H1 (cell line): ENCODE measurements at regions not wholly inside any gene's neighbourhood (a gene's known extent, or its start where the extent isn't known, plus 50 kb on each side); places are given as distances from the start of the nearest gene placed in this dataset.
A peak's percentile ranks its signal among the peaks of the same experiment; 100 is the strongest.

Experiments used
- CTCF ChIA-PET: fragments of 300-600 bp; sonication (Branson Sonifier 250); formaldehyde crosslinking; loops from one replicate; lab custom pipeline; 2021; ENCODE audit not compliant: partially characterized antibody; lab: Charles Lee
- POLR2A ChIA-PET: fragments of 300-600 bp; sonication (Branson Sonifier 250); formaldehyde crosslinking; loops from one replicate; lab custom pipeline; 2021; ENCODE audit warnings: inconsistent platforms; ENCODE audit not compliant: partially characterized antibody; lab: Charles Lee
- DNase-seq, 2 experiments: peaks; one replicate each; pipeline versions ENCODE4 v3.0.0 to v3.0.0-alpha.2; 2010 to 2022; ENCODE audit warnings: low spot score in 2 of 2, low read depth in 1 of 2, mixed read lengths in 1 of 2
- FAIRE-seq: peaks from 2 replicates; lab custom pipeline; 2011; peaks lifted over from hg19 to GRCh38; lab: Jason Lieb, UNC
- H2AFZ ChIP-seq: 2 replicates; pipeline ENCODE4 v1.8.1; 2012; ENCODE audit warnings: low read length, inconsistent platforms
- H2AK5ac ChIP-seq: 2 replicates; pipeline ENCODE4 v1.6.1; 2013; ENCODE audit warnings: low read depth, low read length
- H2BK120ac ChIP-seq: replicated peaks from 2 replicates; pipeline ENCODE3; 2013; ENCODE audit warnings: low read depth, low read length, inconsistent platforms
- H2BK12ac ChIP-seq: 2 replicates; pipeline ENCODE4 v1.6.1; 2013; ENCODE audit warnings: low read depth, low read length
- H2BK15ac ChIP-seq: 2 replicates; pipeline ENCODE4 v1.6.1; 2013; ENCODE audit warnings: low read length
- H2BK20ac ChIP-seq: 2 replicates; pipeline ENCODE4 v1.6.1; 2013; ENCODE audit warnings: low read length
- H2BK5ac ChIP-seq: 2 replicates; pipeline ENCODE4 v1.6.1; 2013; ENCODE audit warnings: low read depth, low read length
- H3K14ac ChIP-seq: 2 replicates; pipeline ENCODE4 v1.6.1; 2013; ENCODE audit warnings: inconsistent platforms; ENCODE audit not compliant: insufficient read length
- H3K18ac ChIP-seq: 2 replicates; pipeline ENCODE4 v1.6.1; 2013; ENCODE audit warnings: low read length; ENCODE audit errors: extremely low read depth
- H3K23ac ChIP-seq: 2 replicates; pipeline ENCODE4 v1.6.1; 2013; ENCODE audit warnings: inconsistent platforms; ENCODE audit not compliant: insufficient read length
- H3K23me2 ChIP-seq: 2 replicates; pipeline ENCODE4 v1.6.1; 2013; ENCODE audit warnings: low read depth, low read length
- H3K27ac ChIP-seq: 2 replicates; pipeline ENCODE4 v1.6.1; 2011; ENCODE audit warnings: low read depth, low read length, inconsistent platforms
- H3K27me3 ChIP-seq, 4 experiments: replicated peaks in 1 of 4; 1 replicate in 1 of 4; 2 replicates in 3 of 4; pipeline versions ENCODE4 v1.6.1 to v1.8.1; 2011 to 2013; ENCODE audit warnings: low read length in 3 of 4, mild to moderate bottlenecking in 3 of 4, inconsistent platforms in 2 of 4, mixed read lengths in 2 of 4, moderate library complexity in 1 of 4; ENCODE audit not compliant: control insufficient read depth in 3 of 4, insufficient read depth in 3 of 4; ENCODE audit errors: extremely low read depth in 1 of 4
- H3K36me3 ChIP-seq, 4 experiments: 2 replicates each; pipeline versions ENCODE4 v1.6.1 to v1.8.1; 2011 to 2013; ENCODE audit warnings: mild to moderate bottlenecking in 4 of 4, low read length in 3 of 4, moderate library complexity in 2 of 4, control low read depth in 1 of 4, inconsistent platforms in 1 of 4; ENCODE audit not compliant: insufficient read depth in 4 of 4, control insufficient read depth in 2 of 4
- H3K4ac ChIP-seq: replicated peaks from 2 replicates; pipeline ENCODE3; 2013; ENCODE audit warnings: low read length, low read depth, mixed read lengths, inconsistent platforms; ENCODE audit not compliant: insufficient read length
- H3K4me1 ChIP-seq, 4 experiments: replicated peaks in 1 of 4; 1 replicate in 1 of 4; 2 replicates in 3 of 4; pipeline versions ENCODE4 v1.6.1 to v1.8.1; 2011 to 2013; ENCODE audit warnings: low read length in 3 of 4, inconsistent platforms in 2 of 4, mixed read lengths in 1 of 4; ENCODE audit not compliant: insufficient read depth in 4 of 4, control insufficient read depth in 3 of 4
- H3K4me2 ChIP-seq, 2 experiments: 2 replicates each; pipeline versions ENCODE4 v1.6.1 to v1.8.1; 2011 to 2013; ENCODE audit warnings: low read depth in 2 of 2, low read length in 2 of 2, control low read depth in 1 of 2, inconsistent platforms in 1 of 2, mild to moderate bottlenecking in 1 of 2; ENCODE audit not compliant: insufficient read depth in 1 of 2
- H3K4me3 ChIP-seq, 4 experiments: fragments of 200-600, 300-600 bp in 1 of 4; sonication (generic), shearing (Covaris generic), sonication (Bioruptor Twin) in 1 of 4; 2 replicates each; pipeline versions ENCODE4 v1.5.1 to v1.8.1; 2011 to 2016; ENCODE audit warnings: low read length in 4 of 4, low read depth in 3 of 4, control low read depth in 2 of 4, inconsistent platforms in 2 of 4, mild to moderate bottlenecking in 2 of 4, mixed read lengths in 1 of 4, moderate library complexity in 1 of 4; ENCODE audit not compliant: insufficient read depth in 2 of 4; ENCODE audit errors: extremely low read depth in 1 of 4
- H3K56ac ChIP-seq: replicated peaks from 2 replicates; pipeline ENCODE3; 2013; ENCODE audit warnings: low read depth, mild to moderate bottlenecking, mixed read lengths, low read length, inconsistent platforms; ENCODE audit not compliant: insufficient read length
- H3K79me1 ChIP-seq: 2 replicates; pipeline ENCODE4 v1.6.1; 2013; ENCODE audit warnings: low read depth, low read length, control low read depth
- H3K79me2 ChIP-seq, 2 experiments: 2 replicates each; pipeline versions ENCODE4 v1.6.1 to v1.8.1; 2012 to 2013; ENCODE audit warnings: low read length in 2 of 2, mild to moderate bottlenecking in 2 of 2, inconsistent platforms in 1 of 2; ENCODE audit not compliant: insufficient read depth in 2 of 2, control insufficient read depth in 1 of 2
- H3K9ac ChIP-seq, 4 experiments: replicated peaks in 1 of 4; 1 replicate in 1 of 4; 2 replicates in 3 of 4; pipeline versions ENCODE4 v1.6.1 to v1.8.1; 2011 to 2013; ENCODE audit warnings: low read depth in 3 of 4, low read length in 3 of 4, control low read depth in 2 of 4, mild to moderate bottlenecking in 2 of 4, moderate library complexity in 2 of 4, inconsistent platforms in 1 of 4; ENCODE audit errors: extremely low read depth in 1 of 4
- H3K9me3 ChIP-seq, 2 experiments: 2 replicates each; pipeline versions ENCODE4 v1.6.1 to v1.8.1; 2012 to 2013; ENCODE audit warnings: mild to moderate bottlenecking in 2 of 2, moderate library complexity in 2 of 2, control low read depth in 1 of 2, inconsistent platforms in 1 of 2, low read depth in 1 of 2, low read length in 1 of 2, mixed read lengths in 1 of 2; ENCODE audit not compliant: insufficient read depth in 2 of 2
- H4K20me1 ChIP-seq, 2 experiments: replicated peaks in 1 of 2; 2 replicates each; pipeline versions ENCODE3 to v1.8.1; 2011 to 2013; ENCODE audit warnings: inconsistent platforms in 2 of 2, low read length in 2 of 2, mild to moderate bottlenecking in 1 of 2; ENCODE audit not compliant: insufficient read depth in 2 of 2, control insufficient read depth in 1 of 2
- H4K5ac ChIP-seq: 2 replicates; pipeline ENCODE4 v1.6.1; 2013; ENCODE audit warnings: low read length, low read depth, mixed read lengths, inconsistent platforms; ENCODE audit not compliant: insufficient read length
- H4K8ac ChIP-seq: 2 replicates; pipeline ENCODE4 v1.8.0; 2013; ENCODE audit warnings: mild to moderate bottlenecking, moderate library complexity, low read length, inconsistent platforms; ENCODE audit not compliant: insufficient read depth; ENCODE audit errors: extremely low read depth
- H4K91ac ChIP-seq: replicated peaks from 2 replicates; pipeline ENCODE3; 2013; ENCODE audit warnings: low read length, mixed read lengths, inconsistent platforms; ENCODE audit not compliant: insufficient read length
- BACH1 ChIP-seq: IDR thresholded peaks from 2 replicates; pipeline ENCODE4 v1.6.1; 2012; ENCODE audit warnings: low read length, improper control_type of control experiment
- BRCA1 ChIP-seq: IDR thresholded peaks from 2 replicates; pipeline ENCODE4 v1.6.1; 2012; ENCODE audit warnings: low read depth, low read length, improper control_type of control experiment
- CHD1 ChIP-seq: IDR thresholded peaks from 2 replicates; pipeline ENCODE4 v1.6.1; 2012; ENCODE audit warnings: low read depth, low read length, improper control_type of control experiment
- CREB1 ChIP-seq: IDR thresholded peaks from 2 replicates; pipeline ENCODE4 v1.6.1; 2012; ENCODE audit warnings: inconsistent platforms
- HDAC2 ChIP-seq, 2 experiments: fragments of 300-600 bp in 1 of 2; sonication (generic) in 1 of 2; IDR thresholded peaks; 2 replicates each; pipeline ENCODE4 v1.6.1; 2011 to 2012; ENCODE audit warnings: low read depth in 2 of 2, low read length in 2 of 2, mild to moderate bottlenecking in 2 of 2, moderate library complexity in 2 of 2, borderline replicate concordance in 1 of 2, inconsistent platforms in 1 of 2
- NANOG ChIP-seq: IDR thresholded peaks from 2 replicates; pipeline ENCODE4 v1.6.1; 2011; ENCODE audit warnings: low read length, low read depth, mild to moderate bottlenecking, inconsistent platforms; ENCODE audit not compliant: insufficient read depth, poor library complexity, severe bottlenecking
- POLR2A ChIP-seq, 2 experiments: IDR thresholded peaks; 1 replicate in 1 of 2; 2 replicates in 1 of 2; pipeline ENCODE4 v1.6.1; 2011; ENCODE audit warnings: low read depth in 2 of 2, low read length in 2 of 2, mild to moderate bottlenecking in 2 of 2; ENCODE audit errors: control extremely low read depth in 1 of 2
- POLR2AphosphoS5 ChIP-seq: IDR thresholded peaks from 2 replicates; pipeline ENCODE4 v1.6.1; 2011; ENCODE audit warnings: low read depth, low read length
- RFX5 ChIP-seq: IDR thresholded peaks from 2 replicates; pipeline ENCODE4 v1.6.1; 2011; ENCODE audit warnings: low read depth, low read length, improper control_type of control experiment, borderline replicate concordance
- RNF2 ChIP-seq: fragments of 200-900, 300-1000 bp; sonication (generic); IDR thresholded peaks from 2 replicates; pipeline ENCODE4 v1.7.1; 2016; ENCODE audit warnings: borderline replicate concordance, low read depth, mild to moderate bottlenecking, antibody characterized with exemption, low read length; ENCODE audit not compliant: poor library complexity, severe bottlenecking; ENCODE audit errors: missing control alignments
- RXRA ChIP-seq: IDR thresholded peaks from 2 replicates; pipeline ENCODE4 v1.6.1; 2011; ENCODE audit warnings: low read depth, mild to moderate bottlenecking, low read length, moderate library complexity; ENCODE audit not compliant: insufficient read depth
- SIN3A ChIP-seq, 2 experiments: IDR thresholded peaks in 1 of 2; conservative IDR thresholded peaks in 1 of 2; 2 replicates each; pipeline ENCODE4 v1.6.1; 2011 to 2012; ENCODE audit warnings: low read length in 2 of 2, improper control_type of control experiment in 1 of 2, low read depth in 1 of 2, mild to moderate bottlenecking in 1 of 2
- SP1 ChIP-seq: IDR thresholded peaks from 2 replicates; pipeline ENCODE4 v1.6.1; 2011; ENCODE audit warnings: low read depth, low read length
- SUZ12 ChIP-seq: fragments of 200-600 bp; sonication (generic); IDR thresholded peaks from 2 replicates; pipeline ENCODE4 v1.6.1; 2012; ENCODE audit warnings: mild to moderate bottlenecking, inconsistent platforms, low read length, moderate library complexity, mixed read lengths
- YY1 ChIP-seq: IDR thresholded peaks from 2 replicates; pipeline ENCODE4 v1.6.1; 2011; ENCODE audit warnings: low read depth, mild to moderate bottlenecking, low read length
- ZNF274 ChIP-seq: IDR thresholded peaks from 2 replicates; pipeline ENCODE4 v1.7.0; 2012; ENCODE audit warnings: low read length, borderline replicate concordance; ENCODE audit errors: extremely low read depth
- WGBS, 2 experiments: shearing (Covaris generic) in 1 of 2; methylation state at CpG; one replicate each; pipeline versions ENCODE4 v1.1.6 to v1.1.7; 2013 to 2015; ENCODE audit warnings: low lambda C conversion rate in 2 of 2, mixed read lengths in 2 of 2, inconsistent platforms in 1 of 2, low coverage in 1 of 2, missing lambda C conversion rate in 1 of 2; ENCODE audit not compliant: insufficient replicate concordance in 2 of 2, insufficient coverage in 1 of 2, insufficient read length in 1 of 2; ENCODE audit errors: extremely low coverage in 1 of 2, missing lambda C conversion rate in 1 of 2; 5-methylcytosine and 5-hydroxymethylcytosine counted together

GRCh38 chr10:64313967-64314366, 792.8 kb downstream of the REEP3 start:
- H3K36me3 ChIP-seq = no peaks in the 10 kb centered on the region
- no peaks in the 10 kb centered on the region for H3K79me1 ChIP-seq
- 73% methylated on average over 2 of the region's 2 CpGs; no CpG with 5 or more reads in 1 of the 2 experiments for WGBS, 2 experiments
- H3K4me2 ChIP-seq = no peak overlapping the region
- no peak overlapping the region for H3K18ac ChIP-seq
- no peak overlapping the region for H2BK5ac ChIP-seq
- H4K20me1 ChIP-seq = no peaks in the 10 kb centered on the region
- H4K8ac ChIP-seq = no peak overlapping the region
- H3K4me1 ChIP-seq = no peaks in the 10 kb centered on the region
- H3K23ac ChIP-seq = peak overlapping the region; percentile 9
- H3K9ac ChIP-seq = no peak overlapping the region
- H4K91ac ChIP-seq = no peak overlapping the region
- FAIRE-seq (no peak), DNase-seq (no peak)
- no peaks in the 10 kb centered on the region for H3K27me3 ChIP-seq
- no peak overlapping the region for H3K56ac ChIP-seq
- H2BK20ac ChIP-seq = no peak overlapping the region
- POLR2A ChIA-PET = no interaction called here
- no peak overlapping the region for H4K5ac ChIP-seq
- no peak overlapping the region for H3K14ac ChIP-seq
- CTCF ChIA-PET = no interaction called here
- H3K79me2 ChIP-seq = no peaks in the 10 kb centered on the region
- no peak overlapping the region for H3K4ac ChIP-seq
- H2BK120ac ChIP-seq = no peak overlapping the region
- no peak overlapping the region for H3K4me3 ChIP-seq
- H2AK5ac ChIP-seq = no peak overlapping the region
- H3K27ac ChIP-seq = no peak overlapping the region
- H3K9me3 ChIP-seq = no peaks in the 10 kb centered on the region
- no peak overlapping the region for H2BK12ac ChIP-seq
- H3K23me2 ChIP-seq = no peaks in the 10 kb centered on the region
- no peak overlapping the region for H2AFZ ChIP-seq
- H2BK15ac ChIP-seq = no peak overlapping the region
- TF ChIP-seq SUZ12 (no peak), BACH1 (no peak), RFX5 (no peak), RXRA (no peak), CHD1 (no peak), POLR2AphosphoS5 (no peak), POLR2A (IDR thresholded peaks at IDR 0.05; ENCODE audit: control extremely low read depth in 1 of 2, low read depth in 2 of 2, low read length in 2 of 2) (no peak), ZNF274 (no peak), NANOG (no peak), CREB1 (no peak), YY1 (no peak), BRCA1 (no peak), HDAC2 (IDR thresholded peaks at IDR 0.05; ENCODE audit: borderline replicate concordance in 1 of 2, low read depth in 2 of 2, low read length in 2 of 2) (no peak), RNF2 (no peak), SP1 (no peak), SIN3A (conservative IDR thresholded peaks at IDR 0.05 in 1 of 2, IDR thresholded peaks at IDR 0.05 in 1 of 2; ENCODE audit: low read depth in 1 of 2, low read length in 2 of 2) (no peak)
